GM23338 (cell line): ENCODE measurements at regions not wholly inside any gene's neighbourhood (a gene's known extent, or its start where the extent isn't known, plus 50 kb on each side); places are given as distances from the start of the nearest gene placed in this dataset.

ENCODE experiments used
- ATAC-seq: fragments of 200-7000 bp; cut with Tn5 transposase; 3 replicates; pipeline ENCODE4 v1.9.1; 2020
- DNase-seq: peaks from one replicate; pipeline ENCODE4 v3.0.0-alpha.2; 2015; ENCODE audit warnings: low spot score
- H2AFZ ChIP-seq: fragments of 200-600 bp; sonication (generic); 2 replicates; pipeline ENCODE4 v1.8.0; 2016; ENCODE audit warnings: antibody characterized with exemption, mild to moderate bottlenecking, moderate library complexity
- H3F3A ChIP-seq: fragments of 200-600 bp; sonication (generic); replicated peaks from 2 replicates; pipeline ENCODE4 v1.8.0; 2017; ENCODE audit warnings: antibody characterized with exemption, mixed run types, low read depth
- H3K27ac ChIP-seq: fragments of 200-600 bp; sonication (generic); 2 replicates; pipeline ENCODE4 v1.6.1; 2016; ENCODE audit warnings: low read depth
- H3K27me3 ChIP-seq: fragments of 200-600 bp; sonication (generic); 2 replicates; pipeline ENCODE4 v1.8.0; 2016; ENCODE audit warnings: mild to moderate bottlenecking, mixed run types, moderate library complexity; ENCODE audit not compliant: insufficient read depth
- H3K36me3 ChIP-seq: fragments of 200-600 bp; sonication (generic); 2 replicates; pipeline ENCODE4 v1.8.0; 2016; ENCODE audit warnings: mild to moderate bottlenecking; ENCODE audit not compliant: insufficient read depth
- H3K4me1 ChIP-seq: fragments of 200-600 bp; sonication (generic); 2 replicates; pipeline ENCODE4 v1.8.0; 2016; ENCODE audit warnings: mild to moderate bottlenecking, moderate library complexity; ENCODE audit not compliant: insufficient read depth
- H3K4me2 ChIP-seq: fragments of 200-600 bp; sonication (generic); 2 replicates; pipeline ENCODE4 v1.7.1; 2017; ENCODE audit warnings: mixed run types
- H3K4me3 ChIP-seq: fragments of 200-600 bp; sonication (generic); 2 replicates; pipeline ENCODE4 v1.6.1; 2016; ENCODE audit warnings: mixed run types
- H3K79me2 ChIP-seq: fragments of 200-600 bp; sonication (generic); replicated peaks from 2 replicates; pipeline ENCODE4 v1.8.0; 2017; ENCODE audit warnings: mild to moderate bottlenecking; ENCODE audit not compliant: insufficient read depth
- H3K9me2 ChIP-seq: fragments of 200-600 bp; sonication (generic); 2 replicates; pipeline ENCODE4 v1.8.0; 2017; ENCODE audit not compliant: insufficient read depth
- H4K20me1 ChIP-seq: fragments of 200-600 bp; sonication (generic); replicated peaks from 2 replicates; pipeline ENCODE4 v1.8.0; 2017; ENCODE audit warnings: mild to moderate bottlenecking; ENCODE audit not compliant: insufficient read depth
- H3K27ac Mint-ChIP-seq: 2 replicates; pipeline ENCODE4 v1.8.0; 2020; ENCODE audit warnings: inconsistent platforms, mild to moderate bottlenecking, moderate library complexity, mixed read lengths
- H3K27me3 Mint-ChIP-seq: 3 replicates; pipeline ENCODE4 v1.8.0; 2022; ENCODE audit warnings: low read depth, mild to moderate bottlenecking, moderate library complexity, mixed read lengths, inconsistent platforms; ENCODE audit not compliant: insufficient read depth, poor library complexity
- H3K36me3 Mint-ChIP-seq: 3 replicates; pipeline ENCODE4 v1.8.0; 2021; ENCODE audit warnings: low read depth, mild to moderate bottlenecking, inconsistent platforms, moderate library complexity, mixed read lengths
- H3K4me1 Mint-ChIP-seq: 3 replicates; pipeline ENCODE4 v1.8.0; 2020; ENCODE audit warnings: mild to moderate bottlenecking, inconsistent platforms, mixed read lengths
- H3K4me3 Mint-ChIP-seq: 3 replicates; pipeline ENCODE4 v1.8.0; 2021; ENCODE audit warnings: moderate library complexity, mild to moderate bottlenecking, inconsistent platforms, mixed read lengths
- H3K9me3 Mint-ChIP-seq: 3 replicates; pipeline ENCODE4 v1.8.0; 2020; ENCODE audit warnings: moderate library complexity, mild to moderate bottlenecking, inconsistent platforms, mixed read lengths
- EZH2 ChIP-seq: fragments of 200-600 bp; sonication (generic); IDR thresholded peaks from one replicate; pipeline ENCODE4 v1.8.0; 2017; ENCODE audit warnings: antibody characterized with exemption, mild to moderate bottlenecking, low read depth; ENCODE audit not compliant: unreplicated experiment
- EZH2phosphoT487 ChIP-seq: fragments of 200-600 bp; sonication (generic); IDR thresholded peaks from one replicate; pipeline ENCODE4 v1.8.1; 2018; ENCODE audit warnings: antibody characterized with exemption; ENCODE audit not compliant: unreplicated experiment
- JUNB ChIP-seq: IDR thresholded peaks from one replicate; pipeline ENCODE4 v1.6.1; 2016; ENCODE audit warnings: antibody characterized with exemption; ENCODE audit not compliant: unreplicated experiment
- POLR2AphosphoS5 ChIP-seq: IDR thresholded peaks from 2 replicates; pipeline ENCODE4 v1.6.1; 2016; ENCODE audit warnings: antibody characterized with exemption, low read depth
- STAT1 ChIP-seq: IDR thresholded peaks from one replicate; pipeline ENCODE4 v1.6.1; 2016; ENCODE audit warnings: antibody characterized with exemption; ENCODE audit not compliant: unreplicated experiment
- ZNF114 ChIP-seq: fragments of 250-450 bp; sonication (Bioruptor Pico); IDR thresholded peaks from 2 replicates; pipeline ENCODE4 v1.5.0; 2020; ENCODE audit warnings: mild to moderate bottlenecking, moderate library complexity
- ZNF331 ChIP-seq: fragments of 250-450 bp; sonication (Bioruptor Pico); IDR thresholded peaks from 2 replicates; pipeline ENCODE4 v1.5.0; 2020; ENCODE audit warnings: low read depth, mild to moderate bottlenecking, moderate library complexity
- TF ChIP-seq, protein P1 (sequence below): IDR thresholded peaks from one replicate; pipeline ENCODE4 v1.6.1; 2018; ENCODE audit warnings: antibody characterized with exemption; ENCODE audit not compliant: unreplicated experiment
- TF ChIP-seq, protein P2 (sequence below): IDR thresholded peaks from 2 replicates; pipeline ENCODE4 v1.6.1; 2016; ENCODE audit warnings: antibody characterized with exemption
- TF ChIP-seq, protein P3 (sequence below): fragments of 250-450 bp; sonication (Bioruptor Pico); IDR thresholded peaks from 2 replicates; pipeline ENCODE4 v1.5.0; 2020; ENCODE audit warnings: mild to moderate bottlenecking, moderate library complexity

DNA sequence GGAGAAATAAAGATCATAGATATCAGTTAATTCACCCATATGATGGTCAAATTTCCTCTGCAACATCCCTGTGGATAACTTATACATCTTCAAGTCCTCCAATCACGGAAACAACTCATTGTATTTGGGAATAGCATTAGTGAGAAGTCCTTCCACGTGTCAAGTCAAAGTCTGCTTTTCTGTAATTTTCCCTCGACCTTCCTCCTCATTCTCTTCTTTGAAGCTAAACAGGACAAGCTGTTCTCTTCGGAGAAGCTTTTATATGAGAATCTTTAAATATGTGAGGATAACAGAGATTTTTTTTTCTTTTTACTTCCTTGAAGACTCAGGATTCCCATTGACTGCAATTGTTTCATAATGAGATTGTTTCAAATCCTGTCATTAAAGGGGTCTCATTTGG is 230.4 kb downstream of the ZPLD1 start:
- Histone ChIP-seq H3K4me2 (no peak overlapping the region), H2AFZ (no peak overlapping the region), H3K27me3 (no peaks in the 10 kb centered on the region), H3K36me3 (no peaks in the 10 kb centered on the region), H3K27ac (no peak overlapping the region), H3K4me3 (no peak overlapping the region), H3K9me2 (no peaks in the 10 kb centered on the region), H3F3A (no peaks in the 10 kb centered on the region), H3K79me2 (no peaks in the 10 kb centered on the region), H3K4me1 (no peaks in the 10 kb centered on the region), H4K20me1 (no peaks in the 10 kb centered on the region)
- DNase-seq (no peak), ATAC-seq (no peak)
- H3K4me3 Mint-ChIP-seq: no peak overlapping the region
- no peak overlapping the region for H3K27ac Mint-ChIP-seq
- no peaks in the 10 kb centered on the region for H3K4me1 Mint-ChIP-seq
- no peaks in the 10 kb centered on the region for H3K36me3 Mint-ChIP-seq
- TF ChIP-seq, protein P1, sequence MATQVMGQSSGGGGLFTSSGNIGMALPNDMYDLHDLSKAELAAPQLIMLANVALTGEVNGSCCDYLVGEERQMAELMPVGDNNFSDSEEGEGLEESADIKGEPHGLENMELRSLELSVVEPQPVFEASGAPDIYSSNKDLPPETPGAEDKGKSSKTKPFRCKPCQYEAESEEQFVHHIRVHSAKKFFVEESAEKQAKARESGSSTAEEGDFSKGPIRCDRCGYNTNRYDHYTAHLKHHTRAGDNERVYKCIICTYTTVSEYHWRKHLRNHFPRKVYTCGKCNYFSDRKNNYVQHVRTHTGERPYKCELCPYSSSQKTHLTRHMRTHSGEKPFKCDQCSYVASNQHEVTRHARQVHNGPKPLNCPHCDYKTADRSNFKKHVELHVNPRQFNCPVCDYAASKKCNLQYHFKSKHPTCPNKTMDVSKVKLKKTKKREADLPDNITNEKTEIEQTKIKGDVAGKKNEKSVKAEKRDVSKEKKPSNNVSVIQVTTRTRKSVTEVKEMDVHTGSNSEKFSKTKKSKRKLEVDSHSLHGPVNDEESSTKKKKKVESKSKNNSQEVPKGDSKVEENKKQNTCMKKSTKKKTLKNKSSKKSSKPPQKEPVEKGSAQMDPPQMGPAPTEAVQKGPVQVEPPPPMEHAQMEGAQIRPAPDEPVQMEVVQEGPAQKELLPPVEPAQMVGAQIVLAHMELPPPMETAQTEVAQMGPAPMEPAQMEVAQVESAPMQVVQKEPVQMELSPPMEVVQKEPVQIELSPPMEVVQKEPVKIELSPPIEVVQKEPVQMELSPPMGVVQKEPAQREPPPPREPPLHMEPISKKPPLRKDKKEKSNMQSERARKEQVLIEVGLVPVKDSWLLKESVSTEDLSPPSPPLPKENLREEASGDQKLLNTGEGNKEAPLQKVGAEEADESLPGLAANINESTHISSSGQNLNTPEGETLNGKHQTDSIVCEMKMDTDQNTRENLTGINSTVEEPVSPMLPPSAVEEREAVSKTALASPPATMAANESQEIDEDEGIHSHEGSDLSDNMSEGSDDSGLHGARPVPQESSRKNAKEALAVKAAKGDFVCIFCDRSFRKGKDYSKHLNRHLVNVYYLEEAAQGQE: no peak
- TF ChIP-seq JUNB: no peak
- H3K9me3 Mint-ChIP-seq: no peaks in the 10 kb centered on the region
- H3K27me3 Mint-ChIP-seq: peaks cover 2% of the 10 kb centered on the region

DNA sequence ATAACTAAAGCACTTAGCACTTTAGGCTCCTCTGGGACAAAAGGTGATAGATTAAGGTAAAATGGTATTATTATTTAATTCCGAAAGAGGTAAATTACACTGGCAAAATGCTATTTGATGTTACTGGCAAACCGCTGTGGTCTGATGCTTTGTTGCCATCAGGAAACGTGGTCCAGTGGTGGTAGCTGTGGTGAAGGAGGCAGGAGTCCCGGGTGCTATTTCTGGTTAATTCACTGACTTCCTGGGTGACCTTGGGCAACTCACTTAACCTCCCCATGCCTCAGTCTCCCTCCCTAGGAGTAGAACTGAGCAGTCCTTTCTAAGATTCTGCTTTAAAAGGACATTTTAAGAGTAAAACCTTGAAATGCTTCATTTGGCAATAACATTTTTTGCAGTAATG is 233.4 kb downstream of the ZPLD1 start:
- no peak overlapping the region for H3K4me3 ChIP-seq
- no peaks in the 10 kb centered on the region for H3K36me3 Mint-ChIP-seq
- TF ChIP-seq POLR2AphosphoS5: no peak
- TF ChIP-seq, protein P2, sequence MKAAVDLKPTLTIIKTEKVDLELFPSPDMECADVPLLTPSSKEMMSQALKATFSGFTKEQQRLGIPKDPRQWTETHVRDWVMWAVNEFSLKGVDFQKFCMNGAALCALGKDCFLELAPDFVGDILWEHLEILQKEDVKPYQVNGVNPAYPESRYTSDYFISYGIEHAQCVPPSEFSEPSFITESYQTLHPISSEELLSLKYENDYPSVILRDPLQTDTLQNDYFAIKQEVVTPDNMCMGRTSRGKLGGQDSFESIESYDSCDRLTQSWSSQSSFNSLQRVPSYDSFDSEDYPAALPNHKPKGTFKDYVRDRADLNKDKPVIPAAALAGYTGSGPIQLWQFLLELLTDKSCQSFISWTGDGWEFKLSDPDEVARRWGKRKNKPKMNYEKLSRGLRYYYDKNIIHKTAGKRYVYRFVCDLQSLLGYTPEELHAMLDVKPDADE: no peak
- TF ChIP-seq, protein P3, sequence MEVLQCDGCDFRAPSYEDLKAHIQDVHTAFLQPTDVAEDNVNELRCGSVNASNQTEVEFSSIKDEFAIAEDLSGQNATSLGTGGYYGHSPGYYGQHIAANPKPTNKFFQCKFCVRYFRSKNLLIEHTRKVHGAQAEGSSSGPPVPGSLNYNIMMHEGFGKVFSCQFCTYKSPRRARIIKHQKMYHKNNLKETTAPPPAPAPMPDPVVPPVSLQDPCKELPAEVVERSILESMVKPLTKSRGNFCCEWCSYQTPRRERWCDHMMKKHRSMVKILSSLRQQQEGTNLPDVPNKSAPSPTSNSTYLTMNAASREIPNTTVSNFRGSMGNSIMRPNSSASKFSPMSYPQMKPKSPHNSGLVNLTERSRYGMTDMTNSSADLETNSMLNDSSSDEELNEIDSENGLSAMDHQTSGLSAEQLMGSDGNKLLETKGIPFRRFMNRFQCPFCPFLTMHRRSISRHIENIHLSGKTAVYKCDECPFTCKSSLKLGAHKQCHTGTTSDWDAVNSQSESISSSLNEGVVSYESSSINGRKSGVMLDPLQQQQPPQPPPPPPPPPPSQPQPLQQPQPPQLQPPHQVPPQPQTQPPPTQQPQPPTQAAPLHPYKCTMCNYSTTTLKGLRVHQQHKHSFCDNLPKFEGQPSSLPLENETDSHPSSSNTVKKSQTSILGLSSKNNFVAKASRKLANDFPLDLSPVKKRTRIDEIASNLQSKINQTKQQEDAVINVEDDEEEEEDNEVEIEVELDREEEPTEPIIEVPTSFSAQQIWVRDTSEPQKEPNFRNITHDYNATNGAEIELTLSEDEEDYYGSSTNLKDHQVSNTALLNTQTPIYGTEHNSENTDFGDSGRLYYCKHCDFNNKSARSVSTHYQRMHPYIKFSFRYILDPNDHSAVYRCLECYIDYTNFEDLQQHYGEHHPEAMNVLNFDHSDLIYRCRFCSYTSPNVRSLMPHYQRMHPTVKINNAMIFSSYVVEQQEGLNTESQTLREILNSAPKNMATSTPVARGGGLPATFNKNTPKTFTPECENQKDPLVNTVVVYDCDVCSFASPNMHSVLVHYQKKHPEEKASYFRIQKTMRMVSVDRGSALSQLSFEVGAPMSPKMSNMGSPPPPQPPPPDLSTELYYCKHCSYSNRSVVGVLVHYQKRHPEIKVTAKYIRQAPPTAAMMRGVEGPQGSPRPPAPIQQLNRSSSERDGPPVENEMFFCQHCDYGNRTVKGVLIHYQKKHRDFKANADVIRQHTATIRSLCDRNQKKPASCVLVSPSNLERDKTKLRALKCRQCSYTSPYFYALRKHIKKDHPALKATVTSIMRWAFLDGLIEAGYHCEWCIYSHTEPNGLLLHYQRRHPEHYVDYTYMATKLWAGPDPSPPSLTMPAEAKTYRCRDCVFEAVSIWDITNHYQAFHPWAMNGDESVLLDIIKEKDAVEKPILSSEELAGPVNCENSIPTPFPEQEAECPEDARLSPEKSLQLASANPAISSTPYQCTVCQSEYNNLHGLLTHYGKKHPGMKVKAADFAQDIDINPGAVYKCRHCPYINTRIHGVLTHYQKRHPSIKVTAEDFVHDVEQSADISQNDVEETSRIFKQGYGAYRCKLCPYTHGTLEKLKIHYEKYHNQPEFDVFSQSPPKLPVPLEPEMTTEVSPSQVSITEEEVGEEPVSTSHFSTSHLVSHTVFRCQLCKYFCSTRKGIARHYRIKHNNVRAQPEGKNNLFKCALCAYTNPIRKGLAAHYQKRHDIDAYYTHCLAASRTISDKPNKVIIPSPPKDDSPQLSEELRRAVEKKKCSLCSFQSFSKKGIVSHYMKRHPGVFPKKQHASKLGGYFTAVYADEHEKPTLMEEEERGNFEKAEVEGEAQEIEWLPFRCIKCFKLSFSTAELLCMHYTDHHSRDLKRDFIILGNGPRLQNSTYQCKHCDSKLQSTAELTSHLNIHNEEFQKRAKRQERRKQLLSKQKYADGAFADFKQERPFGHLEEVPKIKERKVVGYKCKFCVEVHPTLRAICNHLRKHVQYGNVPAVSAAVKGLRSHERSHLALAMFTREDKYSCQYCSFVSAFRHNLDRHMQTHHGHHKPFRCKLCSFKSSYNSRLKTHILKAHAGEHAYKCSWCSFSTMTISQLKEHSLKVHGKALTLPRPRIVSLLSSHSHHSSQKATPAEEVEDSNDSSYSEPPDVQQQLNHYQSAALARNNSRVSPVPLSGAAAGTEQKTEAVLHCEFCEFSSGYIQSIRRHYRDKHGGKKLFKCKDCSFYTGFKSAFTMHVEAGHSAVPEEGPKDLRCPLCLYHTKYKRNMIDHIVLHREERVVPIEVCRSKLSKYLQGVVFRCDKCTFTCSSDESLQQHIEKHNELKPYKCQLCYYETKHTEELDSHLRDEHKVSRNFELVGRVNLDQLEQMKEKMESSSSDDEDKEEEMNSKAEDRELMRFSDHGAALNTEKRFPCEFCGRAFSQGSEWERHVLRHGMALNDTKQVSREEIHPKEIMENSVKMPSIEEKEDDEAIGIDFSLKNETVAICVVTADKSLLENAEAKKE (CRISPR knock-in tag): no peak
- TF ChIP-seq ZNF331 (CRISPR knock-in tag): no peak
- TF ChIP-seq STAT1: no peak
- no peak for TF ChIP-seq EZH2phosphoT487
- no peak for TF ChIP-seq EZH2
- TF ChIP-seq JUNB: no peak
- TF ChIP-seq ZNF114 (CRISPR knock-in tag): no peak

More for the DNA sequence above, 233.4 kb downstream of the ZPLD1 start:
- no peaks in the 10 kb centered on the region for H3K27me3 ChIP-seq
- no peak overlapping the region for H3K27ac Mint-ChIP-seq
- no peaks in the 10 kb centered on the region for H3K36me3 ChIP-seq
- H3K27me3 Mint-ChIP-seq: peaks cover 2% of the 10 kb centered on the region
- H3K9me3 Mint-ChIP-seq: no peaks in the 10 kb centered on the region
- no peak overlapping the region for H3K4me2 ChIP-seq
- no peaks in the 10 kb centered on the region for H3K4me1 ChIP-seq
- H3K79me2 ChIP-seq: no peaks in the 10 kb centered on the region
- no peaks in the 10 kb centered on the region for H3K9me2 ChIP-seq
- no peak overlapping the region for H3K4me3 Mint-ChIP-seq
- DNase-seq (no peak), ATAC-seq (no peak)
- no peaks in the 10 kb centered on the region for H3F3A ChIP-seq
- no peak overlapping the region for H3K27ac ChIP-seq
- H3K4me1 Mint-ChIP-seq: no peaks in the 10 kb centered on the region
- no peak overlapping the region for H2AFZ ChIP-seq
- no peaks in the 10 kb centered on the region for H4K20me1 ChIP-seq
